ENCODE measurements at regions not wholly inside any gene's neighbourhood (a gene's known extent, or its start where the extent isn't known, plus 50 kb on each side); places are given as distances from the start of the nearest gene placed in this dataset.

GRCh38 chrX:43586830-43587229 is 69.3 kb upstream of the MAOA start:
- Mint-ChIP-seq H3K4me3 (ENCODE audit: unreplicated experiment) (no peak overlapping the region), H3K27ac (ENCODE audit: unreplicated experiment) (no peak overlapping the region), H3K4me1 (ENCODE audit: unreplicated experiment) (no peaks in the 10 kb centered on the region), H3K9me3 (ENCODE audit: unreplicated experiment) (no peaks in the 10 kb centered on the region), H3K36me3 (ENCODE audit: low read depth, unreplicated experiment) (no peaks in the 10 kb centered on the region), H3K27me3 (ENCODE audit: unreplicated experiment) (peaks cover under 1% of the 10 kb centered on the region)
- TF ChIP-seq CTCF (IDR thresholded peaks at IDR 0.05; ENCODE audit: unreplicated experiment) = no peak
- no peak for DNase-seq (ENCODE audit: low spot score)

GRCh38 chrX:43589735-43590134 is 66.4 kb upstream of the MAOA start:
- no peak overlapping the region for H3K27ac Mint-ChIP-seq (ENCODE audit: unreplicated experiment)
- no peak overlapping the region for H3K4me3 Mint-ChIP-seq (ENCODE audit: unreplicated experiment)
- H3K36me3 Mint-ChIP-seq (ENCODE audit: low read depth, unreplicated experiment) = no peaks in the 10 kb centered on the region
- H3K4me1 Mint-ChIP-seq (ENCODE audit: unreplicated experiment) = no peaks in the 10 kb centered on the region
- no peak for DNase-seq (ENCODE audit: low spot score)
- H3K9me3 Mint-ChIP-seq (ENCODE audit: unreplicated experiment) = no peaks in the 10 kb centered on the region
- no peak for TF ChIP-seq CTCF (IDR thresholded peaks at IDR 0.05; ENCODE audit: unreplicated experiment)
- H3K27me3 Mint-ChIP-seq (ENCODE audit: unreplicated experiment) = peaks cover 2% of the 10 kb centered on the region

DNA sequence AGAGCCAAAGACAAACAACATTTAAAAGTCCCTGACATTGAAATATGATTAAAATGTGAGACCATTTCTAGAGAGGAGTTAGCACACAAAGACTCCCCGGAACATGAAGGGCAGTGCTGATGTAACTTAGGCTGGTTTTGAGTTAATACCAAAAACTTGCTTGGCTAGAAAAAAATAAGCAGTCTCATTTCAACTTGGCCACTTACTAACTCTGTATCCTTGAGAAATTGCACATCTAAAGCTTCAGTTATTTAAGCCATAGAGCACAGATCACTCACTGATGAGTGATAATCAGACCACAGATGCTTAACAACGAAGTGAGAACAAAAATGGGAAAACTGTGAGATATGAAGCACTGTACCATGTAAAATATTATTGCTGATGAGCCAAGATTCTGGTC is 65.9 kb upstream of the MAOA start:
- Mint-ChIP-seq H3K4me1 (ENCODE audit: unreplicated experiment) (no peaks in the 10 kb centered on the region), H3K36me3 (ENCODE audit: low read depth, unreplicated experiment) (no peaks in the 10 kb centered on the region), H3K27ac (ENCODE audit: unreplicated experiment) (no peak overlapping the region), H3K27me3 (ENCODE audit: unreplicated experiment) (peaks cover 2% of the 10 kb centered on the region), H3K9me3 (ENCODE audit: unreplicated experiment) (no peaks in the 10 kb centered on the region), H3K4me3 (ENCODE audit: unreplicated experiment) (no peak overlapping the region)
- no peak for DNase-seq (ENCODE audit: low spot score)
- no peak for TF ChIP-seq CTCF (IDR thresholded peaks at IDR 0.05; ENCODE audit: unreplicated experiment)

DNA sequence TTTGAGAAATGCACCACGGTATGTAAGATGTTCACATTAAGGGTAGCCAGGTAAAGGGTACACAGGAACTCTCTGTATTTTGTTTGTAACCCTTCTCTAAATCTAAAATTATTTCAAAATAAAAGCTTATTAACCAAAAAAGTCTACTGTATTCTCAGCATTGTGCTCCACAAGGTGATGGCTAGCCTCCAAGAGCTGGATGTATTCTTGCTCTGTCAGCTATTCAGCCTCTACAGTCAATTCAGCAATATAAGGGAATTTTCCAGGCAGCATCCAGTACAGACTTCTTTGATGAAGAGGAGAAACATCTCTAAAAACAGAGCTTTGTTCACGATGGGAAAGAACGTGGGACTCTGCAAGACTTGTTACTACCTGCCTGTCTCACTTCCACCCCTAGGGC is 63.5 kb upstream of the MAOA start:
- Mint-ChIP-seq H3K36me3 (ENCODE audit: low read depth, unreplicated experiment) (no peaks in the 10 kb centered on the region), H3K27ac (ENCODE audit: unreplicated experiment) (no peak overlapping the region), H3K4me1 (ENCODE audit: unreplicated experiment) (no peaks in the 10 kb centered on the region), H3K27me3 (ENCODE audit: unreplicated experiment) (peaks cover 2% of the 10 kb centered on the region), H3K4me3 (ENCODE audit: unreplicated experiment) (no peak overlapping the region), H3K9me3 (ENCODE audit: unreplicated experiment) (no peaks in the 10 kb centered on the region)
- DNase-seq (ENCODE audit: low spot score) = no peak
- TF ChIP-seq CTCF (IDR thresholded peaks at IDR 0.05; ENCODE audit: unreplicated experiment) = no peak

DNA sequence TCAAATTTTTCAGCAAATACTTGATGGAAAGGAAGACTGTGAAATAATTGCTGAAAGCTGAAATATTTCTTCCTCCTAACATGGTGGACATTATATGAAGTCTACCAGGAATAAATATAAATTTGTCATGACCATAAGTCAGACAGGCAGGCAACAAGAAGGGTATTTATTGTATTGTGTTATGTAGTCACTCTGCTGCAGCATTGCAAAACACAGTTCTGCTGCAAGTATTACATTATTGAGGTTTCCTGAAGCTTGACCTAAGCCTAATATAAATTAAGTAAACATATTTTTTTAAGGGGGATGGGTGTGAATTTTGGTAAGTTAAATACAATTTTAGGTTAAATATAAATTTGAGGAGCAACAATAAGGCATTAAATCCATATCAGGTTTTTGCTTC is 60.2 kb upstream of the MAOA start:
- H3K27me3 Mint-ChIP-seq (ENCODE audit: unreplicated experiment) = peaks cover 4% of the 10 kb centered on the region
- H3K27ac Mint-ChIP-seq (ENCODE audit: unreplicated experiment) = no peak overlapping the region
- TF ChIP-seq CTCF (IDR thresholded peaks at IDR 0.05; ENCODE audit: unreplicated experiment) = no peak
- H3K9me3 Mint-ChIP-seq (ENCODE audit: unreplicated experiment) = no peaks in the 10 kb centered on the region
- DNase-seq (ENCODE audit: low spot score) = no peak
- no peaks in the 10 kb centered on the region for H3K36me3 Mint-ChIP-seq (ENCODE audit: low read depth, unreplicated experiment)
- no peak overlapping the region for H3K4me3 Mint-ChIP-seq (ENCODE audit: unreplicated experiment)
- H3K4me1 Mint-ChIP-seq (ENCODE audit: unreplicated experiment) = no peaks in the 10 kb centered on the region

Measured in endothelial cell (in vitro differentiated cells).